Tibial nerve (tissue), 3 donors: ENCODE measurements at regions not wholly inside any gene's neighbourhood (a gene's known extent, or its start where the extent isn't known, plus 50 kb on each side); places are given as distances from the start of the nearest gene placed in this dataset.

Source experiments
- POLR2A ChIP-seq, 2 donors: fragments of 450-650 bp; IDR thresholded peaks; one replicate each; pipeline ENCODE4 v1.6.1; 2017; ENCODE audit warnings: antibody characterized with exemption in 2 of 2, mild to moderate bottlenecking in 2 of 2, moderate library complexity in 2 of 2
- TF ChIP-seq, protein P1 (sequence below), 5 experiments: fragments of 200-600 bp in 3 of 5; fragments of 450-650 bp in 2 of 5; sonication (generic) in 3 of 5; IDR thresholded peaks; one replicate each; pipeline ENCODE4 v1.5.1; 2016 to 2019; ENCODE audit warnings: antibody characterized with exemption in 5 of 5, mild to moderate bottlenecking in 3 of 5, moderate library complexity in 2 of 5

DNA sequence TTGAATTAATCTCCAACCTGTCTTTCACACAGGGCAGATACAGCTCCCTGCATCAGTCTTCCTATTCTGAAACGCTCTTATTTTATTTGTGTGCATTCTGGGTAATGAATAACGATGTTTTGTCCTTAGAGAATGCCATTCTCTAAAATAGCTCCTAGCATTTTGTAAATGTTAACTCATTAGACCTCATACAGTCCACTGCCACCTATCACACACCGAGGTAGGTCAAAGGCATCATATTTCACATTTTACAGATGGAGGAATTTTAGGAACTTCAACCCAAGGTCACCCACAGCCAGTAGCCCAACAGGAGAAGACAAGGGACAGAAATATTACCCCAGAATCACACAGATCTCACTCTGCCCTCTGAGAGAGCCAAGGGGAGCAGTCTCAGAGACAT lies 455.4 kb upstream of the GYPC start:
- TF ChIP-seq, protein P1, sequence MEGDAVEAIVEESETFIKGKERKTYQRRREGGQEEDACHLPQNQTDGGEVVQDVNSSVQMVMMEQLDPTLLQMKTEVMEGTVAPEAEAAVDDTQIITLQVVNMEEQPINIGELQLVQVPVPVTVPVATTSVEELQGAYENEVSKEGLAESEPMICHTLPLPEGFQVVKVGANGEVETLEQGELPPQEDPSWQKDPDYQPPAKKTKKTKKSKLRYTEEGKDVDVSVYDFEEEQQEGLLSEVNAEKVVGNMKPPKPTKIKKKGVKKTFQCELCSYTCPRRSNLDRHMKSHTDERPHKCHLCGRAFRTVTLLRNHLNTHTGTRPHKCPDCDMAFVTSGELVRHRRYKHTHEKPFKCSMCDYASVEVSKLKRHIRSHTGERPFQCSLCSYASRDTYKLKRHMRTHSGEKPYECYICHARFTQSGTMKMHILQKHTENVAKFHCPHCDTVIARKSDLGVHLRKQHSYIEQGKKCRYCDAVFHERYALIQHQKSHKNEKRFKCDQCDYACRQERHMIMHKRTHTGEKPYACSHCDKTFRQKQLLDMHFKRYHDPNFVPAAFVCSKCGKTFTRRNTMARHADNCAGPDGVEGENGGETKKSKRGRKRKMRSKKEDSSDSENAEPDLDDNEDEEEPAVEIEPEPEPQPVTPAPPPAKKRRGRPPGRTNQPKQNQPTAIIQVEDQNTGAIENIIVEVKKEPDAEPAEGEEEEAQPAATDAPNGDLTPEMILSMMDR (IDR thresholded peaks at IDR 0.05), result no peak
- TF ChIP-seq POLR2A (IDR thresholded peaks at IDR 0.05), result no peak
